GM21723 (cell line): ENCODE measurements at regions not wholly inside any gene's neighbourhood (a gene's known extent, or its start where the extent isn't known, plus 50 kb on each side); places are given as distances from the start of the nearest gene placed in this dataset.

Experiments
- ATAC-seq: cut with Tn5 transposase; IDR thresholded peaks from one replicate; pipeline ENCODE4 v1.9.1; 2021; ENCODE audit warnings: mild to moderate bottlenecking, moderate library complexity; ENCODE audit not compliant: unreplicated experiment

- no peak for ATAC-seq
These were observed 139.0 kb upstream of the PRDM9 start for GRCh38 chr5:23368393-23368792.

GRCh38 chr5:23367874-23368273, 139.5 kb upstream of the PRDM9 start:
- ATAC-seq, result no peak

GRCh38 chr5:23353286-23353685, 154.1 kb upstream of the PRDM9 start:
- ATAC-seq, result no peak

- no peak for ATAC-seq
These were observed 155.0 kb upstream of the PRDM9 start for GRCh38 chr5:23352446-23352845.

GRCh38 chr5:23343121-23343520, 164.3 kb upstream of the PRDM9 start:
- ATAC-seq, result no peak

GRCh38 chr5:23332650-23333251, 174.7 kb upstream of the PRDM9 start:
- ATAC-seq, result no peak

GRCh38 chr5:23330726-23331125, 176.7 kb upstream of the PRDM9 start:
- ATAC-seq, result no peak

- no peak for ATAC-seq
These were observed 187.5 kb upstream of the PRDM9 start for GRCh38 chr5:23319901-23320300.

GRCh38 chr5:23318960-23319359, 188.4 kb upstream of the PRDM9 start:
- ATAC-seq, result no peak

GRCh38 chr5:23318166-23318565, 189.2 kb upstream of the PRDM9 start:
- ATAC-seq, result no peak

- no peak for ATAC-seq
These were observed 191.3 kb upstream of the PRDM9 start for GRCh38 chr5:23316060-23316591.

GRCh38 chr5:23314827-23315226, 192.6 kb upstream of the PRDM9 start:
- no peak for ATAC-seq

- ATAC-seq, result no peak
These were observed 202.4 kb upstream of the PRDM9 start for GRCh38 chr5:23305055-23305454.

- no peak for ATAC-seq
These were observed 203.6 kb upstream of the PRDM9 start for GRCh38 chr5:23303836-23304235.

- no peak for ATAC-seq
These were observed 204.0 kb upstream of the PRDM9 start for GRCh38 chr5:23303435-23303834.

GRCh38 chr5:23302438-23302837, 205.0 kb upstream of the PRDM9 start:
- ATAC-seq, result no peak

GRCh38 chr5:23289162-23289561, 218.2 kb upstream of the PRDM9 start:
- ATAC-seq, result no peak

GRCh38 chr5:23284656-23285055, 222.8 kb upstream of the PRDM9 start:
- ATAC-seq, result no peak

- no peak for ATAC-seq
These were observed 233.2 kb upstream of the PRDM9 start for GRCh38 chr5:23274171-23274570.

GRCh38 chr5:23269981-23270380, 237.4 kb upstream of the PRDM9 start:
- no peak for ATAC-seq

GRCh38 chr5:23268136-23268535, 239.3 kb upstream of the PRDM9 start:
- ATAC-seq, result no peak

GRCh38 chr5:23260621-23261020, 246.8 kb upstream of the PRDM9 start:
- ATAC-seq, result no peak

GRCh38 chr5:23257656-23258055, 249.8 kb upstream of the PRDM9 start:
- ATAC-seq, result no peak
